ENCODE measurements at regions not wholly inside any gene's neighbourhood (a gene's known extent, or its start where the extent isn't known, plus 50 kb on each side); places are given as distances from the start of the nearest gene placed in this dataset.

- no peak for TF ChIP-seq MXI1 (IDR thresholded peaks at IDR 0.05; ENCODE audit: borderline replicate concordance, low read depth, low read length)
- TF ChIP-seq MAZ (IDR thresholded peaks at IDR 0.05; ENCODE audit: borderline replicate concordance, low read depth, low read length), result no peak
- TF ChIP-seq BHLHE40 (IDR thresholded peaks at IDR 0.05; ENCODE audit: low read depth, low read length), result no peak
- TF ChIP-seq CHD1 (IDR thresholded peaks at IDR 0.05; ENCODE audit: low read depth, low read length), result no peak
- no peak for TF ChIP-seq NFE2L2 (IDR thresholded peaks at IDR 0.05; ENCODE audit: low read depth, low read length)
- TF ChIP-seq MAFK (IDR thresholded peaks at IDR 0.05; ENCODE audit: low read depth, low read length), result no peak
- no peak for TF ChIP-seq RFX5 (IDR thresholded peaks at IDR 0.05; ENCODE audit: low read depth, low read length)
- TF ChIP-seq, protein P1, sequence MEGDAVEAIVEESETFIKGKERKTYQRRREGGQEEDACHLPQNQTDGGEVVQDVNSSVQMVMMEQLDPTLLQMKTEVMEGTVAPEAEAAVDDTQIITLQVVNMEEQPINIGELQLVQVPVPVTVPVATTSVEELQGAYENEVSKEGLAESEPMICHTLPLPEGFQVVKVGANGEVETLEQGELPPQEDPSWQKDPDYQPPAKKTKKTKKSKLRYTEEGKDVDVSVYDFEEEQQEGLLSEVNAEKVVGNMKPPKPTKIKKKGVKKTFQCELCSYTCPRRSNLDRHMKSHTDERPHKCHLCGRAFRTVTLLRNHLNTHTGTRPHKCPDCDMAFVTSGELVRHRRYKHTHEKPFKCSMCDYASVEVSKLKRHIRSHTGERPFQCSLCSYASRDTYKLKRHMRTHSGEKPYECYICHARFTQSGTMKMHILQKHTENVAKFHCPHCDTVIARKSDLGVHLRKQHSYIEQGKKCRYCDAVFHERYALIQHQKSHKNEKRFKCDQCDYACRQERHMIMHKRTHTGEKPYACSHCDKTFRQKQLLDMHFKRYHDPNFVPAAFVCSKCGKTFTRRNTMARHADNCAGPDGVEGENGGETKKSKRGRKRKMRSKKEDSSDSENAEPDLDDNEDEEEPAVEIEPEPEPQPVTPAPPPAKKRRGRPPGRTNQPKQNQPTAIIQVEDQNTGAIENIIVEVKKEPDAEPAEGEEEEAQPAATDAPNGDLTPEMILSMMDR (conservative IDR thresholded peaks at IDR 0.05; ENCODE audit: low read depth, low read length), result no peak
- H3K9me1 ChIP-seq (ENCODE audit: insufficient read depth, low read length), result no peaks in the 10 kb centered on the region
- no peak overlapping the region for H2BK20ac ChIP-seq (ENCODE audit: low read depth, low read length)
- no peaks in the 10 kb centered on the region for H3K4me1 ChIP-seq (ENCODE audit: control insufficient read depth, insufficient read depth, low read length)
- no peak overlapping the region for H4K5ac ChIP-seq (ENCODE audit: low read depth, low read length)
- intact Hi-C loops (cut with micrococcal nuclease), result no loop called here
- ChIA-PET POLR2A (ENCODE audit: unreplicated experiment) (no interaction called here), CTCF (no interaction called here)
- H3K4ac ChIP-seq (ENCODE audit: low read depth, low read length), result no peak overlapping the region
- no peak overlapping the region for H3K27ac ChIP-seq (ENCODE audit: insufficient read depth, low read length)
- H3K56ac ChIP-seq (ENCODE audit: extremely low read depth, insufficient read depth, low read length), result no peak overlapping the region
- H4K20me1 ChIP-seq (ENCODE audit: insufficient read depth, low read length), result no peaks in the 10 kb centered on the region
- H3K4me3 ChIP-seq (ENCODE audit: insufficient read depth, low read depth, low read length), result no peak overlapping the region
- no peak overlapping the region for H3K4me2 ChIP-seq (ENCODE audit: low read depth, low read length)
- H2BK120ac ChIP-seq (ENCODE audit: low read depth, low read length), result no peak overlapping the region
- no TSS peak for BruUV-seq (replicated peaks)
- H3K36me3 ChIP-seq (ENCODE audit: control insufficient read depth, insufficient read depth, low read length), result no peaks in the 10 kb centered on the region
- H3K79me1 ChIP-seq (ENCODE audit: low read depth in 1 of 2, low read length in 2 of 2), result no peaks in the 10 kb centered on the region
- no peak overlapping the region for H2AK9ac ChIP-seq (replicated peaks; ENCODE audit: low read depth, low read length, poor library complexity)
- dilution Hi-C loops (cut with HindIII; ENCODE audit: low sequenced_read_pairs, unreplicated experiment), result no loop called here
- H3K27me3 ChIP-seq (ENCODE audit: control insufficient read depth, insufficient read depth, low read length), result no peaks in the 10 kb centered on the region
- H3K23ac ChIP-seq (ENCODE audit: low read depth, low read length), result no peak overlapping the region
- no peak overlapping the region for H2AK5ac ChIP-seq (ENCODE audit: low read depth, low read length)
- no peak overlapping the region for H2BK15ac ChIP-seq (ENCODE audit: low read depth, low read length)
- no CpG with 5 or more reads among the region's 1 CpG for WGBS, 2 experiments (ENCODE audit: extremely low coverage in 2 of 2, insufficient read length in 1 of 2)
- H3K9me3 ChIP-seq (ENCODE audit: control insufficient read depth, insufficient read depth, low read length), result no peaks in the 10 kb centered on the region; the same call in 1 of the 2 replicates
- ATAC-seq (ENCODE audit: low read depth) (no peak), DNase-seq (no peak)
- H4K91ac ChIP-seq (ENCODE audit: insufficient read depth, low read depth, low read length), result no peak overlapping the region
- in situ Hi-C loops (cut with MboI; ENCODE audit: low sequenced_read_pairs), result no loop called here
- no peak overlapping the region for H3K9ac ChIP-seq (ENCODE audit: low read depth, low read length)
- no peak overlapping the region for H2BK5ac ChIP-seq (ENCODE audit: low read depth, low read length, poor library complexity, severe bottlenecking)
- no peak overlapping the region for H2AFZ ChIP-seq (replicated peaks; ENCODE audit: low read length, poor library complexity)
- H3K18ac ChIP-seq (ENCODE audit: low read depth, low read length), result no peak overlapping the region
- H3K14ac ChIP-seq (replicated peaks; ENCODE audit: low read depth, low read length), result no peak overlapping the region
- no peak overlapping the region for H4K8ac ChIP-seq (ENCODE audit: low read depth in 2 of 2, low read length in 2 of 2)
Observed at GRCh38 chr7:109696723-109697122, 1127.0 kb downstream of the DNAJB9 start.
